ENCODE measurements at regions not wholly inside any gene's neighbourhood (a gene's known extent, or its start where the extent isn't known, plus 50 kb on each side); places are given as distances from the start of the nearest gene placed in this dataset.

GRCh38 chr2:121919803-121920202 is 164.4 kb downstream of the TSN start:
- TF ChIP-seq FOXA1 (IDR thresholded peaks at IDR 0.05) (no peak), ELF4 (IDR thresholded peaks at IDR 0.05) (no peak), HDGF (IDR thresholded peaks at IDR 0.05; ENCODE audit: borderline replicate concordance) (no peak), PKNOX1 (IDR thresholded peaks at IDR 0.05) (no peak), SUZ12 (IDR thresholded peaks at IDR 0.05) (no peak), ARNT (IDR thresholded peaks at IDR 0.05) (no peak), SP1 (IDR thresholded peaks at IDR 0.05) (no peak), FOXM1 (IDR thresholded peaks at IDR 0.05; ENCODE audit: borderline replicate concordance) (no peak), L3MBTL2 (conservative IDR thresholded peaks at IDR 0.05) (no peak), BHLHE40 (IDR thresholded peaks at IDR 0.05; ENCODE audit: borderline replicate concordance) (no peak)

Data from HEK293T (cell line).